Endodermal cell (in vitro differentiated cells): ENCODE measurements at regions not wholly inside any gene's neighbourhood (a gene's known extent, or its start where the extent isn't known, plus 50 kb on each side); places are given as distances from the start of the nearest gene placed in this dataset.

Source experiments
- DNase-seq: peaks from one replicate; pipeline ENCODE4 v3.0.0-alpha.2; 2017
- H3K27ac ChIP-seq: 2 replicates; pipeline ENCODE4 v1.5.1; 2013; ENCODE audit warnings: mild to moderate bottlenecking, low read depth, low read length, moderate library complexity
- H3K27me3 ChIP-seq: 2 replicates; pipeline ENCODE4 v1.6.1; 2013; ENCODE audit warnings: mild to moderate bottlenecking, low read length, moderate library complexity; ENCODE audit not compliant: insufficient read depth, control insufficient read depth, poor library complexity, severe bottlenecking
- H3K36me3 ChIP-seq: 2 replicates; pipeline ENCODE4 v1.7.0; 2013; ENCODE audit warnings: mild to moderate bottlenecking, low read length, moderate library complexity; ENCODE audit not compliant: control insufficient read depth, insufficient read depth
- H3K4me1 ChIP-seq: one replicate; pipeline ENCODE4 v1.7.0; 2013; ENCODE audit warnings: low read length; ENCODE audit not compliant: control insufficient read depth, insufficient read depth
- H3K4me3 ChIP-seq: 2 replicates; pipeline ENCODE4 v1.5.1; 2013; ENCODE audit warnings: mild to moderate bottlenecking, low read length, moderate library complexity
- H3K9ac ChIP-seq: 2 replicates; pipeline ENCODE4 v1.6.1; 2013; ENCODE audit warnings: mild to moderate bottlenecking, low read length, moderate library complexity; ENCODE audit not compliant: poor library complexity, severe bottlenecking; ENCODE audit errors: extremely low read depth
- H3K9me3 ChIP-seq: 2 replicates; pipeline ENCODE4 v1.6.1; 2013; ENCODE audit warnings: mild to moderate bottlenecking, low read length, moderate library complexity; ENCODE audit not compliant: control insufficient read depth
- H3K27ac Mint-ChIP-seq: 2 replicates; pipeline ENCODE4 v1.8.0; 2020; ENCODE audit warnings: mixed read lengths
- H3K27me3 Mint-ChIP-seq: 2 replicates; pipeline ENCODE4 v1.8.0; 2021; ENCODE audit warnings: mild to moderate bottlenecking, mixed read lengths; ENCODE audit not compliant: insufficient read depth
- H3K36me3 Mint-ChIP-seq: 2 replicates; pipeline ENCODE4 v1.8.0; 2020; ENCODE audit warnings: low read depth, mixed read lengths
- H3K4me1 Mint-ChIP-seq: 2 replicates; pipeline ENCODE4 v1.8.0; 2020; ENCODE audit warnings: mixed read lengths
- H3K4me3 Mint-ChIP-seq: 2 replicates; pipeline ENCODE4 v1.8.0; 2020; ENCODE audit warnings: mild to moderate bottlenecking, moderate library complexity, mixed read lengths
- H3K9me3 Mint-ChIP-seq: 2 replicates; pipeline ENCODE4 v1.8.0; 2020; ENCODE audit warnings: mild to moderate bottlenecking, mixed read lengths
- CTCF ChIP-seq: fragments of 200-600 bp; sonication (generic); conservative IDR thresholded peaks from 2 replicates; pipeline ENCODE4 v1.5.0; 2021; ENCODE audit warnings: antibody characterized with exemption, mild to moderate bottlenecking
- WGBS, 2 experiments: methylation state at CpG; one replicate each; pipeline versions ENCODE4 v1.1.5 to v1.1.7; 2013; ENCODE audit warnings: missing lambda C conversion rate in 2 of 2, mixed read lengths in 1 of 2; ENCODE audit not compliant: insufficient coverage in 1 of 2, insufficient read length in 1 of 2; 5-methylcytosine and 5-hydroxymethylcytosine counted together

GRCh38 chr11:130640526-130640925, 192.1 kb downstream of the ADAMTS15 start:
- H3K27ac Mint-ChIP-seq = no peak overlapping the region
- H3K4me1 ChIP-seq = no peaks in the 10 kb centered on the region
- H3K36me3 ChIP-seq = no peaks in the 10 kb centered on the region
- H3K4me1 Mint-ChIP-seq = peaks cover 12% of the 10 kb centered on the region
- H3K27me3 ChIP-seq = no peaks in the 10 kb centered on the region
- H3K4me3 Mint-ChIP-seq = no peak overlapping the region
- DNase-seq = no peak
- no peaks in the 10 kb centered on the region for H3K27me3 Mint-ChIP-seq
- H3K9me3 Mint-ChIP-seq = no peaks in the 10 kb centered on the region
- TF ChIP-seq CTCF = no peak
- no peak overlapping the region for H3K9ac ChIP-seq
- no peak overlapping the region for H3K4me3 ChIP-seq
- no peak overlapping the region for H3K27ac ChIP-seq
- H3K36me3 Mint-ChIP-seq = no peaks in the 10 kb centered on the region
- WGBS, 2 experiments = 90 to 95% methylated on average over 7 of the region's 7 CpGs
- H3K9me3 ChIP-seq = no peaks in the 10 kb centered on the region

- Histone ChIP-seq H3K27ac (no peak overlapping the region), H3K4me1 (no peaks in the 10 kb centered on the region), H3K36me3 (no peaks in the 10 kb centered on the region), H3K4me3 (no peak overlapping the region), H3K27me3 (no peaks in the 10 kb centered on the region), H3K9me3 (no peaks in the 10 kb centered on the region), H3K9ac (no peak overlapping the region)
- Mint-ChIP-seq H3K27ac (no peak overlapping the region), H3K9me3 (no peaks in the 10 kb centered on the region), H3K36me3 (no peaks in the 10 kb centered on the region), H3K27me3 (no peaks in the 10 kb centered on the region), H3K4me3 (no peak overlapping the region), H3K4me1 (peaks cover 10% of the 10 kb centered on the region)
- TF ChIP-seq CTCF = no peak
- WGBS, 2 experiments = 91% methylated on average over 2 of the region's 3 CpGs; no CpG with 5 or more reads in 1 of the 2 experiments
- DNase-seq = no peak
Observed at GRCh38 chr11:130641876-130642275, 193.4 kb downstream of the ADAMTS15 start.

- peaks cover 4% of the 10 kb centered on the region for H3K4me1 Mint-ChIP-seq
- H3K36me3 ChIP-seq = no peaks in the 10 kb centered on the region
- DNase-seq = peak; percentile 58
- H3K27me3 Mint-ChIP-seq = no peaks in the 10 kb centered on the region
- no peak overlapping the region for H3K9ac ChIP-seq
- no peaks in the 10 kb centered on the region for H3K36me3 Mint-ChIP-seq
- H3K27ac ChIP-seq = no peak overlapping the region
- H3K4me1 ChIP-seq = no peaks in the 10 kb centered on the region
- H3K4me3 Mint-ChIP-seq = no peak overlapping the region
- H3K9me3 Mint-ChIP-seq = no peaks in the 10 kb centered on the region
- H3K9me3 ChIP-seq = no peaks in the 10 kb centered on the region
- H3K27ac Mint-ChIP-seq = no peak overlapping the region
- H3K4me3 ChIP-seq = no peak overlapping the region
- H3K27me3 ChIP-seq = no peaks in the 10 kb centered on the region
- TF ChIP-seq CTCF = no peak
- WGBS, 2 experiments = 65% methylated on average over 1 of the region's 1 CpG; no CpG with 5 or more reads in 1 of the 2 experiments
Observed at GRCh38 chr11:130642994-130643393, 194.5 kb downstream of the ADAMTS15 start.
